CMK (cell line): ENCODE measurements at regions not wholly inside any gene's neighbourhood (a gene's known extent, or its start where the extent isn't known, plus 50 kb on each side); places are given as distances from the start of the nearest gene placed in this dataset.
"Not testable (repeated sequence)": the region's sequence is repeated elsewhere in the genome, so short reads cannot be mapped to it uniquely, and the experiment has no call there.

Experiments used
- DNase-seq: peaks from one replicate; pipeline ENCODE4 v3.0.0-alpha.2; 2010; ENCODE audit warnings: low read depth

- DNase-seq: no peak
These were observed 1403.0 kb downstream of the BRD1 start for GRCh38 chr22:48424661-48425060.

- DNase-seq: no peak
These were observed 1403.5 kb downstream of the BRD1 start for GRCh38 chr22:48424201-48424627.

- no peak for DNase-seq
These were observed 1404.2 kb downstream of the BRD1 start for GRCh38 chr22:48423481-48423911.

- DNase-seq: no peak
These were observed 1404.7 kb downstream of the BRD1 start for GRCh38 chr22:48422900-48423480.

- DNase-seq: no peak
These were observed 1408.8 kb downstream of the BRD1 start for GRCh38 chr22:48418831-48419230.

- DNase-seq: no peak
These were observed 1410.2 kb downstream of the BRD1 start for GRCh38 chr22:48417225-48418070.

- DNase-seq: no peak
These were observed 1411.1 kb downstream of the BRD1 start for GRCh38 chr22:48416396-48417224.

GRCh38 chr22:48415520-48415919 is 1412.2 kb downstream of the BRD1 start:
- no peak for DNase-seq

GRCh38 chr22:48414651-48415050 is 1413.0 kb downstream of the BRD1 start:
- no peak for DNase-seq

GRCh38 chr22:48412931-48413330 is 1414.7 kb downstream of the BRD1 start:
- not testable (repeated sequence) for DNase-seq

GRCh38 chr22:48410536-48410935 is 1417.1 kb downstream of the BRD1 start:
- DNase-seq: no peak

- no peak for DNase-seq
These were observed 1420.3 kb downstream of the BRD1 start for GRCh38 chr22:48407256-48407955.

- no peak for DNase-seq
These were observed 1421.5 kb downstream of the BRD1 start for GRCh38 chr22:48406161-48406560.

- DNase-seq: no peak
These were observed 1421.9 kb downstream of the BRD1 start for GRCh38 chr22:48405741-48406140.

GRCh38 chr22:48404801-48405447 is 1422.7 kb downstream of the BRD1 start:
- DNase-seq: no peak

GRCh38 chr22:48403521-48404403 is 1423.9 kb downstream of the BRD1 start:
- DNase-seq: no peak

GRCh38 chr22:48402591-48403031 is 1425.1 kb downstream of the BRD1 start:
- no peak for DNase-seq

GRCh38 chr22:48401523-48401922 is 1426.2 kb downstream of the BRD1 start:
- not testable (repeated sequence) for DNase-seq

- DNase-seq: no peak
These were observed 1429.3 kb downstream of the BRD1 start for GRCh38 chr22:48398181-48398905.
